ENCODE measurements at regions not wholly inside any gene's neighbourhood (a gene's known extent, or its start where the extent isn't known, plus 50 kb on each side); places are given as distances from the start of the nearest gene placed in this dataset.

DNA sequence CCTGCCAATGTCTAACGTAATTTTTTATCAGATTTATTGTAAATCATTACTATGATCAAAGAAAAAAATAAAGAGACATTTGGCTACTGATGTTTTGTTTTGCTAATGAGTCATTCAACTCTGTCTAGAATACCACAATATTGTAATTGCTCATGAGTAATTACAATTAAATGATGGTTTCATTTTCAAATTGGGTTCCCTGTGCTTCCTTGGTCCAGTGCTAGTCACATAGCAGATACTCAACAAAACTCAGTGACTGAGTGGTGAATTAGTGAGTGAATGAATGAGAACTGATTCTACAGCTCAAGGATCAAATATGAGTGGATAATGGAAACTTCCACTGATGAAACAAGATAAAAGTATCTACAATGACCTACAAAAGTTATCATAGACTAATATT, 304.7 kb downstream of the POU4F1 start:
- TF ChIP-seq, protein P1, sequence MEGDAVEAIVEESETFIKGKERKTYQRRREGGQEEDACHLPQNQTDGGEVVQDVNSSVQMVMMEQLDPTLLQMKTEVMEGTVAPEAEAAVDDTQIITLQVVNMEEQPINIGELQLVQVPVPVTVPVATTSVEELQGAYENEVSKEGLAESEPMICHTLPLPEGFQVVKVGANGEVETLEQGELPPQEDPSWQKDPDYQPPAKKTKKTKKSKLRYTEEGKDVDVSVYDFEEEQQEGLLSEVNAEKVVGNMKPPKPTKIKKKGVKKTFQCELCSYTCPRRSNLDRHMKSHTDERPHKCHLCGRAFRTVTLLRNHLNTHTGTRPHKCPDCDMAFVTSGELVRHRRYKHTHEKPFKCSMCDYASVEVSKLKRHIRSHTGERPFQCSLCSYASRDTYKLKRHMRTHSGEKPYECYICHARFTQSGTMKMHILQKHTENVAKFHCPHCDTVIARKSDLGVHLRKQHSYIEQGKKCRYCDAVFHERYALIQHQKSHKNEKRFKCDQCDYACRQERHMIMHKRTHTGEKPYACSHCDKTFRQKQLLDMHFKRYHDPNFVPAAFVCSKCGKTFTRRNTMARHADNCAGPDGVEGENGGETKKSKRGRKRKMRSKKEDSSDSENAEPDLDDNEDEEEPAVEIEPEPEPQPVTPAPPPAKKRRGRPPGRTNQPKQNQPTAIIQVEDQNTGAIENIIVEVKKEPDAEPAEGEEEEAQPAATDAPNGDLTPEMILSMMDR (IDR thresholded peaks at IDR 0.05; ENCODE audit: borderline replicate concordance, insufficient read depth, low read depth, low read length): no peak
- H3K4me3 ChIP-seq (ENCODE audit: low read depth, low read length): no peak overlapping the region

DNA sequence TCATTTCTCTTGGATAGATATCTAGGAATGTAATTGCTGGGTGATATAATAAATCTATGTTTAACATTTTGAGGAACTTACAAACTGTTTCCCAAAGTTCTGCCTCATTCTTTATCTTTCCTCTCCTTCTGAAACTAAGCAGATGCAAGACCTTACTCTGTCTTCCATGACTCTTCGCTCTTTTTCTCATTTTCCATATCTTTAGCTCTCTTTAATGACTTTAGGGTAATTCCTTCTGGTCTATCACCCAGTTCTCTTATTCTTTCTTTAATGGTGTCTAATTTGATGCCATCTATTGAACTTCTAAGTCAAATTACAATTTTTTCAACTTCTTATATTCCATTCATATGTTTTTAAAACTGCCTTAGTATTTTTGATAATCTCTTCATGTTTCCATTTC, 316.6 kb downstream of the POU4F1 start:
- H3K4me3 ChIP-seq (ENCODE audit: low read depth, low read length): no peak overlapping the region
- TF ChIP-seq, protein P1 (IDR thresholded peaks at IDR 0.05; ENCODE audit: borderline replicate concordance, insufficient read depth, low read depth, low read length): no peak

DNA sequence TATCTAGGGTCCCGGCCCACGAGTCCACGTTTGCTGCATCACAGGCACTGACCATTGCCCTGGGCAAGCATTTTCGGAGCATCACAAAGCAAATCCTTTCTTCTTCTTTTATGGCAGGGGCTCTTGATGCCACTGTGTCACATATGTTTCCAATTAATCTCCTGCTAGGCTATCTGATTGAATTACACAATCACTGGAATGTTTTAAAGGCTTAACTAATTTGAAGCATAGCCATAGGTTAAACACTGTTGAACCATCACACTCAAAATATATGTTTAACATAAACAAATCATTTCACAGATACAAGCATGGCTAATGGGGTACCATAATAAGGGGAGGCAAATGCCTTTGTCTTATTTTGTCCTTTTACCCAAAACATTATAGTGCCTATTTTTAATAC, 338.3 kb downstream of the POU4F1 start:
- TF ChIP-seq, protein P1 (IDR thresholded peaks at IDR 0.05; ENCODE audit: borderline replicate concordance, insufficient read depth, low read depth, low read length): no peak

DNA sequence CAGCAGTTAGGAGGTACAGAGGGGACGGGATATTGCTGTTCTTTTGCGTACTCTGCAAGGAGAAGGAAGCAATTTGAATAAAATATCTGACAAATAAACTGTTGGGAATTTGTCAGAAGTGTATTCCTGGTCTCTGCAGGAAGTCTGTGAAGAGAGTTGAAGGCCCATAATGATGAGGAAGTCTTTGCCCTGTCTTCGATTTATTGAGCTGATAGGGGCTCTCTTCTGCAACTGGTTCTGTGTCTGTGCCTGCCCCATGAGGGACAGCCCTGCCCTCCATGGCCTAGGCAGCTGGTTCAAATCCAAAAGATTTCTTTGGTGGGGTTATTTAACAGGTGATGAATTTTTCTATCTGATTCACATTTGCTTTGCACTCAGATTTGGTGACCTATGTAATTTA, 339.7 kb upstream of the EDNRB start:
- H3K4me3 ChIP-seq (ENCODE audit: low read depth, low read length): no peak overlapping the region
- TF ChIP-seq, protein P1 (IDR thresholded peaks at IDR 0.05; ENCODE audit: borderline replicate concordance, insufficient read depth, low read depth, low read length): no peak

More for the DNA sequence above, 338.3 kb downstream of the POU4F1 start:
- no peak overlapping the region for H3K4me3 ChIP-seq (ENCODE audit: low read depth, low read length)

DNA sequence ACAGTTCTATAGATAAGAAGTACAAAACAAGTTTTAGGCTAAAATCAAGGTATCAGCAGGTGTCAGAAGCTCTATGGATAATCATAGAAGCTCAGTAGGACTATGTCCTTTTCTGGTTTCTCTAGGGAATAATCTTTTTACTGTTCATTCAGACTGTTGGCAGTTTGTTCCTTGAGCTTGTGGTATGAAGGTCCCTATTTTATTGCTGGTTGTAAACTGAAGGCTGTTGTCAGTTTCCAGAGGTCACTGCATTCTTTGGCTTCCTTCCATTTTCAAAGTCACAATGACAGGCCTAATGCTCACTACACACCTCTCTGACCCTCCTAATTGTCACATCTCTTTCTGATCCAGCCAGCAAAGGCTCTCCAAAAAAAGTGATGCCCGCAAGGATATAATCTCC, 337.9 kb upstream of the EDNRB start:
- H3K4me3 ChIP-seq (ENCODE audit: low read depth, low read length): no peak overlapping the region
- TF ChIP-seq, protein P1 (IDR thresholded peaks at IDR 0.05; ENCODE audit: borderline replicate concordance, insufficient read depth, low read depth, low read length): no peak

DNA sequence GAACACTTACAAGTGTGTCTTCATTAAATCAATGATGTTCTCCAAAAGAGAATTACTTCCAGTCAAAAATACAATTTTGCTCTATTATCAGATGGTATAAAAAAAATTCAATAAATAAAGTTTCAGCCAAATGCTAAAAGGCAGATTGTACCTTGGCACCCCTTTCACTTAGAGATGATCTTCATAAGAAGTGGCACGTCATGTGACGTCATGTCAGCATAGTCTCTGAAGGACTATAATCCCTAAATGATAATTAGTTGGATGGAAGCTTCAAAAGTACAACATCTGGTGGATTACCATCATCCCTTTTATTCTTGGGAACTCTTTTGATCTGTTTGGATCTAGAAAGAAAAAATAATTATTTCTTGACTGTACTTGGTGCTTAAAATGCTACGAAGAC, 335.5 kb upstream of the EDNRB start:
- TF ChIP-seq, protein P1 (IDR thresholded peaks at IDR 0.05; ENCODE audit: borderline replicate concordance, insufficient read depth, low read depth, low read length): no peak
- no peak overlapping the region for H3K4me3 ChIP-seq (ENCODE audit: low read depth, low read length)

DNA sequence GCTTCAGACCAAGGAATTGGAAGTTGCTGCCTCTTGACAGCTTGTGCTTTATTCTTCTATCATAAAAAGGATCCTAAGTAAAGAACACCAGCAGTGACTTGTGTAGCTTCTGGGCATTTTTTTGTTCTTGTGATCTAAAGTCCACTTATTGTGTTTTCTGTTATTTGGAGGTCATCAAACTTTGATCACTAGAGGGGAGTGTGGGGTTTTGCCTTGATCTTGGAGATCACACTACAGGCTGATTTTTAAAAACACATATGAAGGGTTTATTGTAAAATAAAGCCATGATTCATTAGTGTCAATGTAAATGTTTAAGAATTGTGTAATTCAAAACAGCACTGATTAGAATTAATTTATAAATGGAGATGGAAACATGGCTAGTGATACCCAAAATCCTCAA, 328.7 kb upstream of the EDNRB start:
- TF ChIP-seq, protein P1 (IDR thresholded peaks at IDR 0.05; ENCODE audit: borderline replicate concordance, insufficient read depth, low read depth, low read length): no peak

More for the DNA sequence above, 328.7 kb upstream of the EDNRB start:
- no peak overlapping the region for H3K4me3 ChIP-seq (ENCODE audit: low read depth, low read length)
